MCF 10A (cell line): ENCODE measurements at regions not wholly inside any gene's neighbourhood (a gene's known extent, or its start where the extent isn't known, plus 50 kb on each side); places are given as distances from the start of the nearest gene placed in this dataset.

ENCODE experiments used
- BruUV-seq: library from RNA; stranded (reverse); fragments of 400-500 nt; replicated peaks from 2 replicates; lab custom pipeline; 2021; lab: Mats Ljungman, UMichigan
- CTCF ChIA-PET: fragments of 300-600 bp; sonication (Branson Sonifier 250); formaldehyde crosslinking; extraction: SDS; loops from one replicate; lab custom pipeline; 2021; ENCODE audit warnings: antibody characterized with exemption, inconsistent platforms; lab: Yijun Ruan, JAX
- POLR2A ChIA-PET: fragments of 300-600, 350-650 bp; sonication (Branson Sonifier 250); formaldehyde crosslinking; extraction: SDS; loops from one replicate; lab custom pipeline; 2020; ENCODE audit warnings: antibody characterized with exemption, inconsistent platforms; lab: Yijun Ruan, JAX
- DNase-seq: peaks from one replicate; pipeline ENCODE4 v3.0.0-alpha.2; 2018; ENCODE audit not compliant: unreplicated experiment
- H3K27ac Mint-ChIP-seq: one replicate; pipeline ENCODE4 v1.8.0; 2022; ENCODE audit warnings: mild to moderate bottlenecking, low read depth, mixed read lengths; ENCODE audit not compliant: unreplicated experiment
- H3K27me3 Mint-ChIP-seq: one replicate; pipeline ENCODE4 v1.8.0; 2022; ENCODE audit warnings: mixed read lengths; ENCODE audit not compliant: insufficient read depth, unreplicated experiment
- H3K36me3 Mint-ChIP-seq: one replicate; pipeline ENCODE4 v1.8.0; 2022; ENCODE audit warnings: mild to moderate bottlenecking, moderate library complexity, mixed read lengths; ENCODE audit not compliant: insufficient read depth, unreplicated experiment
- H3K4me1 Mint-ChIP-seq: one replicate; pipeline ENCODE4 v1.8.0; 2022; ENCODE audit warnings: mixed read lengths; ENCODE audit not compliant: insufficient read depth, unreplicated experiment
- H3K4me3 Mint-ChIP-seq: one replicate; pipeline ENCODE4 v1.8.0; 2022; ENCODE audit warnings: mild to moderate bottlenecking, moderate library complexity, mixed read lengths; ENCODE audit not compliant: unreplicated experiment
- H3K9me3 Mint-ChIP-seq: one replicate; pipeline ENCODE4 v1.8.0; 2022; ENCODE audit warnings: mixed read lengths; ENCODE audit not compliant: unreplicated experiment
- CTCF ChIP-seq: fragments of 200-600 bp; IDR thresholded peaks from one replicate; pipeline ENCODE4 v1.8.0; 2022; ENCODE audit warnings: antibody characterized with exemption, mild to moderate bottlenecking; ENCODE audit not compliant: unreplicated experiment
- intact Hi-C: fragments of 100-400 bp; cut with micrococcal nuclease; formaldehyde crosslinking; loops from 2 replicates; pipeline ENCODE4 v1.14.1; 2022

- BruUV-seq: no TSS peak
- Mint-ChIP-seq H3K27ac (no peak overlapping the region), H3K9me3 (no peaks in the 10 kb centered on the region), H3K4me1 (peaks cover 6% of the 10 kb centered on the region), H3K27me3 (no peaks in the 10 kb centered on the region), H3K36me3 (no peaks in the 10 kb centered on the region), H3K4me3 (no peak overlapping the region)
- CTCF ChIA-PET: no interaction called here
- POLR2A ChIA-PET: interaction anchor here (1.3 kb wide), 1 partner anchor 44 kb away, joined by 3 read pairs; no protein-coding TSS in a partner anchor
- no peak for DNase-seq
- intact Hi-C loops: no loop called here
- TF ChIP-seq CTCF: no peak
Observed at GRCh38 chr6:8583291-8583690, 147.9 kb upstream of the SLC35B3 start.

GRCh38 chr6:8579372-8579771 lies 144.0 kb upstream of the SLC35B3 start:
- DNase-seq: peak; percentile 47
- Mint-ChIP-seq H3K36me3 (no peaks in the 10 kb centered on the region), H3K4me1 (peaks cover 6% of the 10 kb centered on the region), H3K27ac (no peak overlapping the region), H3K4me3 (no peak overlapping the region), H3K9me3 (no peaks in the 10 kb centered on the region), H3K27me3 (no peaks in the 10 kb centered on the region)
- CTCF ChIA-PET: interaction anchor here (0.6 kb wide), 1 partner anchor 76 kb away, joined by 3 read pairs; no protein-coding TSS in a partner anchor
- no TSS peak for BruUV-seq
- intact Hi-C loops: no loop called here
- TF ChIP-seq CTCF: no peak
- POLR2A ChIA-PET: interaction anchor here (0.7 to 1.1 kb wide), 2 partner anchors 48 to 1931 kb away, joined by 3 read pairs; no protein-coding TSS in a partner anchor

GRCh38 chr6:8578006-8578405 lies 142.7 kb upstream of the SLC35B3 start:
- Mint-ChIP-seq H3K27me3 (no peaks in the 10 kb centered on the region), H3K27ac (no peak overlapping the region)

More at GRCh38 chr6:8578006-8578405, 142.7 kb upstream of the SLC35B3 start:
- Mint-ChIP-seq H3K4me3 (no peak overlapping the region), H3K9me3 (no peaks in the 10 kb centered on the region), H3K36me3 (no peaks in the 10 kb centered on the region), H3K4me1 (peaks cover 6% of the 10 kb centered on the region)
- intact Hi-C loops: no loop called here
- CTCF ChIA-PET: no interaction called here
- no peak for TF ChIP-seq CTCF
- no peak for DNase-seq
- POLR2A ChIA-PET: no interaction called here
- no TSS peak for BruUV-seq
